CD14-positive monocyte (primary cell): ENCODE measurements at regions not wholly inside any gene's neighbourhood (a gene's known extent, or its start where the extent isn't known, plus 50 kb on each side); places are given as distances from the start of the nearest gene placed in this dataset.

Experiments
- DNase-seq, 3 donors: peaks; one replicate each; pipeline ENCODE4 v3.0.0-alpha.2; 2011 to 2022
- H2AFZ ChIP-seq: 2 replicates; pipeline ENCODE4 v1.6.0; 2012; ENCODE audit warnings: mild to moderate bottlenecking, low read depth, low read length, inconsistent platforms; ENCODE audit not compliant: insufficient read depth, poor library complexity, severe bottlenecking
- H3K27ac ChIP-seq, 2 donors: 1 replicate in 1 of 2; 2 replicates in 1 of 2; pipeline ENCODE4 v1.5.1; 2012 to 2013; ENCODE audit warnings: low read length in 2 of 2, control low read depth in 1 of 2, inconsistent platforms in 1 of 2, low read depth in 1 of 2, mild to moderate bottlenecking in 1 of 2
- H3K27me3 ChIP-seq, 2 donors: one replicate each; pipeline versions ENCODE4 v1.6.0 to v1.6.1; 2011 to 2013; ENCODE audit warnings: low read length in 2 of 2; ENCODE audit not compliant: control insufficient read depth in 2 of 2, insufficient read depth in 2 of 2
- H3K36me3 ChIP-seq, 2 donors: replicated peaks in 1 of 2; 1 replicate in 1 of 2; 2 replicates in 1 of 2; pipeline versions ENCODE4 v1.5.1 to v1.6.1; 2012 to 2013; ENCODE audit warnings: low read length in 2 of 2, control low read depth in 1 of 2, inconsistent platforms in 1 of 2, mild to moderate bottlenecking in 1 of 2; ENCODE audit not compliant: insufficient read depth in 2 of 2, control insufficient read depth in 1 of 2
- H3K4me1 ChIP-seq, 2 donors: 1 replicate in 1 of 2; 2 replicates in 1 of 2; pipeline versions ENCODE4 v1.5.1 to v1.6.1; 2012 to 2013; ENCODE audit warnings: low read length in 2 of 2, control low read depth in 1 of 2, inconsistent platforms in 1 of 2, mild to moderate bottlenecking in 1 of 2, moderate library complexity in 1 of 2; ENCODE audit not compliant: insufficient read depth in 2 of 2, control insufficient read depth in 1 of 2
- H3K4me2 ChIP-seq: replicated peaks from 2 replicates; pipeline ENCODE3; 2012; ENCODE audit warnings: low read length, moderate library complexity, mild to moderate bottlenecking; ENCODE audit not compliant: poor library complexity, severe bottlenecking; ENCODE audit errors: extremely low read depth
- H3K4me3 ChIP-seq, 3 experiments: fragments of 200-600 bp in 1 of 3; sonication (generic) in 1 of 3; replicated peaks in 1 of 3; 1 replicate in 2 of 3; 2 replicates in 1 of 3; pipeline ENCODE4 v1.5.1; 2011 to 2013; ENCODE audit warnings: low read length in 3 of 3, mild to moderate bottlenecking in 3 of 3, control low read depth in 2 of 3, low read depth in 2 of 3, inconsistent platforms in 1 of 3, moderate library complexity in 1 of 3
- H3K79me2 ChIP-seq: 2 replicates; pipeline ENCODE4 v1.6.0; 2012; ENCODE audit warnings: mild to moderate bottlenecking, control low read depth, inconsistent platforms, low read length, moderate library complexity; ENCODE audit not compliant: insufficient read depth
- H3K9ac ChIP-seq: 2 replicates; pipeline ENCODE4 v1.6.0; 2017; ENCODE audit warnings: low read length, mild to moderate bottlenecking; ENCODE audit not compliant: insufficient read depth, poor library complexity, severe bottlenecking
- H3K9me3 ChIP-seq, 2 donors: replicated peaks in 1 of 2; 1 replicate in 1 of 2; 2 replicates in 1 of 2; pipeline versions ENCODE4 v1.5.1 to v1.6.1; 2012 to 2013; ENCODE audit warnings: low read length in 2 of 2, control low read depth in 1 of 2; ENCODE audit not compliant: control insufficient read depth in 1 of 2, insufficient read depth in 1 of 2
- H4K20me1 ChIP-seq: 2 replicates; pipeline ENCODE4 v1.6.0; 2012; ENCODE audit warnings: mild to moderate bottlenecking, low read length, control low read depth, moderate library complexity; ENCODE audit not compliant: insufficient read depth
- H3K27ac Mint-ChIP-seq, 7 donors: one replicate each; pipeline ENCODE4 v1.8.0; 2020; ENCODE audit warnings: mild to moderate bottlenecking in 7 of 7, mixed read lengths in 7 of 7, moderate library complexity in 6 of 7, inconsistent platforms in 2 of 7
- H3K27me3 Mint-ChIP-seq, 3 donors: one replicate each; pipeline ENCODE4 v1.8.0; 2021 to 2022; ENCODE audit warnings: low read depth in 3 of 3, mild to moderate bottlenecking in 3 of 3, mixed read lengths in 3 of 3, moderate library complexity in 3 of 3, inconsistent platforms in 1 of 3
- H3K36me3 Mint-ChIP-seq, 2 donors: one replicate each; pipeline ENCODE4 v1.8.0; 2020; ENCODE audit warnings: mixed read lengths in 2 of 2, inconsistent platforms in 1 of 2, mild to moderate bottlenecking in 1 of 2
- H3K4me1 Mint-ChIP-seq: one replicate; pipeline ENCODE4 v1.8.0; 2020; ENCODE audit warnings: mild to moderate bottlenecking, mixed read lengths
- H3K4me3 Mint-ChIP-seq, 2 donors: one replicate each; pipeline ENCODE4 v1.8.0; 2020; ENCODE audit warnings: mild to moderate bottlenecking in 2 of 2, mixed read lengths in 2 of 2, moderate library complexity in 1 of 2
- H3K9me3 Mint-ChIP-seq, 7 donors: one replicate each; pipeline ENCODE4 v1.8.0; 2020 to 2022; ENCODE audit warnings: mixed read lengths in 7 of 7, mild to moderate bottlenecking in 6 of 7, moderate library complexity in 6 of 7, inconsistent platforms in 2 of 7
- CTCF ChIP-seq: fragments of 200-600 bp; IDR thresholded peaks from one replicate; pipeline ENCODE4 v1.8.0; 2022; ENCODE audit warnings: antibody characterized with exemption, mild to moderate bottlenecking
- WGBS: methylation state at CpG from one replicate; pipeline ENCODE4 v1.1.5; 2013; ENCODE audit warnings: missing lambda C conversion rate; ENCODE audit not compliant: insufficient coverage; 5-methylcytosine and 5-hydroxymethylcytosine counted together
- intact Hi-C, 2 donors: fragments of 100-400 bp; cut with micrococcal nuclease; formaldehyde crosslinking; loops; one replicate each; pipeline versions ENCODE4 v1.15.0 to v1.15.1; 2023

GRCh38 chr1:19007491-19008441 lies 51.3 kb upstream of the IFFO2 start:
- Histone ChIP-seq H2AFZ (no peak overlapping the region), H3K9me3 (no peaks in the 10 kb centered on the region), H3K36me3 (no peaks in the 10 kb centered on the region), H4K20me1 (no peaks in the 10 kb centered on the region), H3K4me3 (no peak overlapping the region), H3K27me3 (no peaks in the 10 kb centered on the region), H3K9ac (no peak overlapping the region), H3K4me2 (no peak overlapping the region), H3K79me2 (no peaks in the 10 kb centered on the region), H3K4me1 (peaks cover 6 to 15% of the 10 kb centered on the region in 2 donors), H3K27ac (no peak overlapping the region)
- Mint-ChIP-seq H3K4me3 (no peak overlapping the region), H3K27ac (peak overlapping the region in 2 of 7 donors; percentile 22 to 35), H3K9me3 (peaks cover 0 to 8% (median 2%) of the 10 kb centered on the region in 7 donors), H3K27me3 (peaks cover 3 to 29% (median 6%) of the 10 kb centered on the region in 3 donors), H3K36me3 (no peaks in the 10 kb centered on the region), H3K4me1 (peaks cover 14% of the 10 kb centered on the region)
- no peak for DNase-seq
- no peak for TF ChIP-seq CTCF
- intact Hi-C loops, result no loop called here
- 95% methylated on average over 11 of the region's 11 CpGs for WGBS

- Histone ChIP-seq H3K79me2 (no peaks in the 10 kb centered on the region), H2AFZ (no peak overlapping the region), H3K4me3 (no peak overlapping the region), H3K4me2 (no peak overlapping the region), H3K4me1 (peaks cover 6 to 15% of the 10 kb centered on the region in 2 donors), H3K27ac (no peak overlapping the region), H3K9ac (no peak overlapping the region), H3K9me3 (no peaks in the 10 kb centered on the region), H3K36me3 (no peaks in the 10 kb centered on the region), H3K27me3 (no peaks in the 10 kb centered on the region), H4K20me1 (no peaks in the 10 kb centered on the region)
- no peak for DNase-seq
- peaks cover 0 to 10% (median 2%) of the 10 kb centered on the region in 7 donors for H3K9me3 Mint-ChIP-seq
- H3K36me3 Mint-ChIP-seq, result no peaks in the 10 kb centered on the region
- no CpG with 5 or more reads among the region's 2 CpGs for WGBS
- H3K4me1 Mint-ChIP-seq, result peaks cover 14% of the 10 kb centered on the region
- H3K27ac Mint-ChIP-seq, result no peak overlapping the region
- H3K4me3 Mint-ChIP-seq, result no peak overlapping the region
- intact Hi-C loops, result no loop called here
- TF ChIP-seq CTCF, result no peak
- peaks cover 3 to 28% (median 6%) of the 10 kb centered on the region in 3 donors for H3K27me3 Mint-ChIP-seq
Observed at GRCh38 chr1:19006837-19007271, 50.4 kb upstream of the IFFO2 start.
